ENCODE measurements at regions not wholly inside any gene's neighbourhood (a gene's known extent, or its start where the extent isn't known, plus 50 kb on each side); places are given as distances from the start of the nearest gene placed in this dataset.

DNA sequence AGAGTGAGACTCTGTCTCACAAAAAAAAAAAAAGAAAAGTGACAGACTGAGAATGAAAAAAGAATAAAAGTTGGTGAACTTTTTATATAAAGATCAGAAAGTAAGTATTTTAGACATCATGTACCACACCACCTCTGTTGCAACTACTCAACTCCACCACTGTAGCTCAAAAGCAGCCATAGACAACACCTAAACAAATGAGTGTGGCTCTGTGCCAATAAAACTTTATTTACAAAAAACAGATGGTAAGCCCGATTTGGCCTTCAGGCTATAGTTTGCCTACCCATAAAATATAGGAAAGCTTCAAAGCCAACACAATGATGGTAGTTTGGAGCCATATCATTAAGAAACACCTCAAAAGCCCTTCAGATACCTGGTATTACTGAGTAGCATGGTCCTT is 154.5 kb upstream of the FOXN3 start:
- DNase-seq, result no peak
- Histone ChIP-seq H3K9ac (ENCODE audit: low read length) (no peak overlapping the region), H3K36me3 (replicated peaks in 1 of 2; ENCODE audit: control extremely low read depth in 1 of 2, control insufficient read depth in 1 of 2, extremely low read depth in 1 of 2, insufficient read depth in 2 of 2, low read length in 1 of 2) (no peaks in the 10 kb centered on the region), H3K4me3 (ENCODE audit: control extremely low read depth in 1 of 5, extremely low read depth in 1 of 5, insufficient read depth in 1 of 5, low read depth in 2 of 5, low read length in 4 of 5) (no peak overlapping the region), H3K27me3 (replicated peaks in 1 of 4; ENCODE audit: control extremely low read depth in 1 of 4, control insufficient read depth in 3 of 4, insufficient read depth in 4 of 4, low read length in 3 of 4) (no peaks in the 10 kb centered on the region), H4K20me1 (ENCODE audit: control insufficient read depth, insufficient read depth, low read length, poor library complexity, severe bottlenecking) (peaks cover 45% of the 10 kb centered on the region), H3K4me2 (replicated peaks; ENCODE audit: low read depth, low read length, poor library complexity, severe bottlenecking) (no peak overlapping the region), H2AFZ (ENCODE audit: insufficient read depth, low read depth, low read length, poor library complexity, severe bottlenecking) (no peak overlapping the region), H3K27ac (ENCODE audit: low read length in 2 of 2) (no peak overlapping the region), H3K9me3 (ENCODE audit: control extremely low read depth in 1 of 3, control insufficient read depth in 2 of 3, insufficient read depth in 1 of 3, low read length in 2 of 3) (no peaks in the 10 kb centered on the region), H3K79me2 (ENCODE audit: control insufficient read depth, insufficient read depth, low read length) (peaks cover 89% of the 10 kb centered on the region), H3K4me1 (ENCODE audit: control insufficient read depth in 2 of 2, insufficient read depth in 2 of 2, low read length in 2 of 2) (peaks cover 9 to 12% of the 10 kb centered on the region in 2 donors)
- TF ChIP-seq, protein P1, sequence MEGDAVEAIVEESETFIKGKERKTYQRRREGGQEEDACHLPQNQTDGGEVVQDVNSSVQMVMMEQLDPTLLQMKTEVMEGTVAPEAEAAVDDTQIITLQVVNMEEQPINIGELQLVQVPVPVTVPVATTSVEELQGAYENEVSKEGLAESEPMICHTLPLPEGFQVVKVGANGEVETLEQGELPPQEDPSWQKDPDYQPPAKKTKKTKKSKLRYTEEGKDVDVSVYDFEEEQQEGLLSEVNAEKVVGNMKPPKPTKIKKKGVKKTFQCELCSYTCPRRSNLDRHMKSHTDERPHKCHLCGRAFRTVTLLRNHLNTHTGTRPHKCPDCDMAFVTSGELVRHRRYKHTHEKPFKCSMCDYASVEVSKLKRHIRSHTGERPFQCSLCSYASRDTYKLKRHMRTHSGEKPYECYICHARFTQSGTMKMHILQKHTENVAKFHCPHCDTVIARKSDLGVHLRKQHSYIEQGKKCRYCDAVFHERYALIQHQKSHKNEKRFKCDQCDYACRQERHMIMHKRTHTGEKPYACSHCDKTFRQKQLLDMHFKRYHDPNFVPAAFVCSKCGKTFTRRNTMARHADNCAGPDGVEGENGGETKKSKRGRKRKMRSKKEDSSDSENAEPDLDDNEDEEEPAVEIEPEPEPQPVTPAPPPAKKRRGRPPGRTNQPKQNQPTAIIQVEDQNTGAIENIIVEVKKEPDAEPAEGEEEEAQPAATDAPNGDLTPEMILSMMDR (IDR thresholded peaks at IDR 0.05), result no peak
- TF ChIP-seq EZH2 (IDR thresholded peaks at IDR 0.05; ENCODE audit: borderline replicate concordance, insufficient read depth, low read depth, low read length, poor library complexity, severe bottlenecking), result no peak
- ChIA-PET CTCF (no interaction called here), POLR2A (no interaction called here)
- no CpG with 5 or more reads among the region's 1 CpG for WGBS (ENCODE audit: insufficient coverage)
- H3K4me1 Mint-ChIP-seq, result peaks cover 37% of the 10 kb centered on the region
- intact Hi-C loops (cut with micrococcal nuclease), result no loop called here
- ATAC-seq (ENCODE audit: low read depth), result no peak
- no peaks in the 10 kb centered on the region for H3K9me3 Mint-ChIP-seq (ENCODE audit: insufficient read depth)
- no peak overlapping the region for H3K4me3 Mint-ChIP-seq
- no peak overlapping the region for H3K27ac Mint-ChIP-seq
- no peaks in the 10 kb centered on the region for H3K27me3 Mint-ChIP-seq

DNA sequence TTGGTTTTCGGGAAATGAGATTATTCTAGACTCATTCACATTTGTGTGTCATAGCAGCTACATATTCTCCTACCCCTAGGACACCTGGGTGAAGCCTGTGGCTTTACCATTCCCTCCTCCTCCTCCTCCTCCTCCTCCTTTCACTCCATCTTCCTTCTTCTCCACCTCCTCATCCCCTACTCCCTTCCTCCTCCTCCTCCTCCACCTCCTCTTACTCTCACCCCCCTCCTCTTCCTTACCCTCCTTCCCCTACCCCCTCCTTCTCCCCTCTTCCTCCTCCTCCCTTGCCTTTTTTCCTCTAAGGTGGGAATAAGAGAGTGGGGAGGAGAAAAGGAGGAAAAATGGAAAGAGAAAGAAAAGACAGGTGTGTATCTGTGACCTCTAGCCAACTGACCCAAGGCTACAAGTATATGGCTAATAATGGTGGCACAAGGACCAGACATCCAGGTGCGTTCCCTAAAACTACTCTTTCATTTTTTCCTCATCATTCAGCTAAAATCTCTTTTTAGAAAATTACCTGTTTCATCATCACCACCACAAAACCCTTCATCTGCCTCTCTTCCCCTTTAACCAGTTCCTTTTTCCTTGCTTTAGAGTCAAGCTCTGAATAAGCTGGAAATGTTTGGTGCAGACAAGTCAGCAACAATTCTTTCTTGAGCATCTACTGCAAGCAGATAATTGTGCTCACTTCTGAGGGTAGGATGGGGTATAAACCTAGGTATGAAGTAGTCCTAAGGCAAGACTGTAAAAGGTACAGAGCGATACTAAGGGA is 149.8 kb upstream of the FOXN3 start:
- Histone ChIP-seq H2AFZ (ENCODE audit: insufficient read depth, low read depth, low read length, poor library complexity, severe bottlenecking) (no peak overlapping the region), H3K9me3 (ENCODE audit: control extremely low read depth in 1 of 3, control insufficient read depth in 2 of 3, insufficient read depth in 1 of 3, low read length in 2 of 3) (no peaks in the 10 kb centered on the region), H3K79me2 (ENCODE audit: control insufficient read depth, insufficient read depth, low read length) (peaks cover 75% of the 10 kb centered on the region), H3K36me3 (replicated peaks in 1 of 2; ENCODE audit: control extremely low read depth in 1 of 2, control insufficient read depth in 1 of 2, extremely low read depth in 1 of 2, insufficient read depth in 2 of 2, low read length in 1 of 2) (no peaks in the 10 kb centered on the region), H4K20me1 (ENCODE audit: control insufficient read depth, insufficient read depth, low read length, poor library complexity, severe bottlenecking) (peaks cover 24% of the 10 kb centered on the region), H3K27ac (ENCODE audit: low read length in 2 of 2) (no peak overlapping the region), H3K4me1 (ENCODE audit: control insufficient read depth in 2 of 2, insufficient read depth in 2 of 2, low read length in 2 of 2) (peaks cover 9 to 12% of the 10 kb centered on the region in 2 donors), H3K4me2 (replicated peaks; ENCODE audit: low read depth, low read length, poor library complexity, severe bottlenecking) (no peak overlapping the region), H3K4me3 (ENCODE audit: control extremely low read depth in 1 of 5, extremely low read depth in 1 of 5, insufficient read depth in 1 of 5, low read depth in 2 of 5, low read length in 4 of 5) (no peak overlapping the region), H3K27me3 (replicated peaks in 1 of 4; ENCODE audit: control extremely low read depth in 1 of 4, control insufficient read depth in 3 of 4, insufficient read depth in 4 of 4, low read length in 3 of 4) (no peaks in the 10 kb centered on the region), H3K9ac (ENCODE audit: low read length) (no peak overlapping the region)
- no peak for DNase-seq
- Mint-ChIP-seq H3K9me3 (ENCODE audit: insufficient read depth) (no peaks in the 10 kb centered on the region), H3K27me3 (no peaks in the 10 kb centered on the region), H3K4me3 (no peak overlapping the region), H3K4me1 (peaks cover 29% of the 10 kb centered on the region), H3K27ac (no peak overlapping the region)
- WGBS (ENCODE audit: insufficient coverage), result 64% methylated on average over 2 of the region's 3 CpGs
- TF ChIP-seq, protein P1 (IDR thresholded peaks at IDR 0.05), result no peak
- TF ChIP-seq EZH2 (IDR thresholded peaks at IDR 0.05; ENCODE audit: borderline replicate concordance, insufficient read depth, low read depth, low read length, poor library complexity, severe bottlenecking), result no peak
- CTCF ChIA-PET, result interaction anchor here (0.7 kb wide), 1 partner anchor 182 kb away, joined by 3 read pairs; no protein-coding TSS in a partner anchor
- POLR2A ChIA-PET, result no interaction called here
- ATAC-seq (ENCODE audit: low read depth), result no peak
- intact Hi-C loops (cut with micrococcal nuclease), result no loop called here

Measured in B cell (primary cell).